HG02798 (cell line): ENCODE measurements at regions not wholly inside any gene's neighbourhood (a gene's known extent, or its start where the extent isn't known, plus 50 kb on each side); places are given as distances from the start of the nearest gene placed in this dataset.
"Not testable (repeated sequence)": the region's sequence is repeated elsewhere in the genome, so short reads cannot be mapped to it uniquely, and the experiment has no call there.

Source experiments
- ATAC-seq: cut with Tn5 transposase; IDR thresholded peaks from one replicate; pipeline ENCODE4 v1.9.1; 2021; ENCODE audit warnings: mild to moderate bottlenecking; ENCODE audit not compliant: unreplicated experiment, poor library complexity

- ATAC-seq = no peak
Observed at GRCh38 chr12:89081719-89082369, 270.5 kb downstream of the DUSP6 start.

DNA sequence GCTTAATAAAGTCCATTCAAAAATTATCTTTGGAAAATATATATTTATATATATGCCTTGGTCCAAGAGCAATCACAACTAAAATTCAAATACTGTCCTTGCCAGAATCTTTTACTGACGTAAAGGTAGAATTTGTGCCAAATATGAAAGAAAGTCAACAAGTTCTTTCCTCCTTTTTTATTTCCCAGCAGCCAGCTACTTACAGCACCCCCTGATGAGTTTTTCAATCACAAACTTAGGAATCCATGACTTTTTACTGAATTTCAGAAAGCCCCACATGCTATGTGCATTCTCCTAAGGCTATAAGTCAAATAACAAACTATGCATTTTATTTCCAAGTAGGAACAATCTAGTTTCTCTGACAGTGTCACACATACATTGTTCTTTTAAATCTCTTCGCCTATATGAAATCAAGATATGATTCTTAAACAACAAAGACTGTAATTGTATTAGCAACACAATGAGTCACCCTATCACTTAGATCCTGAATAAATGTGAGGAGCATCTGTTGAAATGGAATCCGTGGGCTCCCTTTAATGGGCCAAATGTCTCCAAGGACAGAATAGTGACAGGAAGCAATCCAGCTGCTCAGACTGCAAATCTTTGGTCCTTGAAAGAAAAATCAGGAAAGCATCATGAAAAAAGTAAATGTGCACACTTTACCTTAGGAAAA is 271.4 kb downstream of the DUSP6 start:
- no peak for ATAC-seq

DNA sequence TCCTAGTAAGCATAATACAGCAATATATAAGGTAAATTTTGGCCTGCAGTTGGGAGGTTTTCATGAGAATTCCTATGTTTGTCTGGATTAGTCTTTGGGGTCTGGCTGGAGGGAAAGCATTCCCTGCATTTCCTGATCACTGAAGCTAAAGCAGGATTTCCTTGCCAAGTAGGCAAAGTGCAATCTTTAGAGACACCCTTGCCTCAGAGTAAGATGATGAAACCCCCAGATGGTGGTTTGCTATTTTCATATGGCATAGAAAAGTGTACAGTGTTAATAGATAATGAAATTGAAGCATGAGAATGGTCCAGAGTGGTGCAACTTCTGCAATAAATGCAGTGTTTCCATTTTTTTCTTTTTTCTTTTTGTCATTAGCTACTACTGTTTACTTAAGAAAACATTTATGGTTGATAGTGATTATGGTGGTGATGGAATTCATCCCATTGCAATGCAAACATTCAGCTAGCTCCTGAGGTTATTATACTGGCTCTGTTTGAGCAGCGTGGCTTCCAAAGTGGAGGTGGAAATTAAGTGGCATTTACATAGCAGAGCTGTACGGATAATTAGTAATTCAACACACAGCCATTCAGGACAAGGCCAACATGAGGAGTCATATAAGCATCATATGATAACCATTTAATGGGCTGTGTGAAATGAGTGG is 276.3 kb downstream of the DUSP6 start:
- ATAC-seq = no peak

DNA sequence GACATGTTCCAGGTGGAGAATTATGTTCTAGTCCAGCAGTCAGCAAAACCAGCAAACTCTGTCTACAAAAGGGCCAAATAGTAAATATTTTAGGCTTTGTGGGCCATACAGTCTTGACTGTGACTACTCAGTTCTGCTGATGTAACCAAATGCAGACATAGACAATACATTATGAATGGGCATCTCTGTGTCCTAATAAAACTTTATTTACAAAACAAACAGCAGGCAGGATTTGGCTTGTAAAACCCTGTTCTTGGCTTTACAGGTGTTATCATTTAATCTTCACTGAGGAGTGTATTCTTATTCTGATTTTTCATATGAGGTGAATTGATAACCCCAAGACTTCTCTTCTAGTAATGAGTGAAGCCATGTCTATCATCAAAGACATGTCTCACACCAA is 278.6 kb downstream of the DUSP6 start:
- ATAC-seq = no peak

GRCh38 chr12:89073027-89073398 is 279.3 kb downstream of the DUSP6 start:
- no peak for ATAC-seq

GRCh38 chr12:89072294-89073026 is 279.8 kb downstream of the DUSP6 start:
- no peak for ATAC-seq

- ATAC-seq = no peak
Observed at GRCh38 chr12:89070603-89071002, 281.7 kb downstream of the DUSP6 start.

GRCh38 chr12:89069431-89069830 is 282.9 kb downstream of the DUSP6 start:
- no peak for ATAC-seq

DNA sequence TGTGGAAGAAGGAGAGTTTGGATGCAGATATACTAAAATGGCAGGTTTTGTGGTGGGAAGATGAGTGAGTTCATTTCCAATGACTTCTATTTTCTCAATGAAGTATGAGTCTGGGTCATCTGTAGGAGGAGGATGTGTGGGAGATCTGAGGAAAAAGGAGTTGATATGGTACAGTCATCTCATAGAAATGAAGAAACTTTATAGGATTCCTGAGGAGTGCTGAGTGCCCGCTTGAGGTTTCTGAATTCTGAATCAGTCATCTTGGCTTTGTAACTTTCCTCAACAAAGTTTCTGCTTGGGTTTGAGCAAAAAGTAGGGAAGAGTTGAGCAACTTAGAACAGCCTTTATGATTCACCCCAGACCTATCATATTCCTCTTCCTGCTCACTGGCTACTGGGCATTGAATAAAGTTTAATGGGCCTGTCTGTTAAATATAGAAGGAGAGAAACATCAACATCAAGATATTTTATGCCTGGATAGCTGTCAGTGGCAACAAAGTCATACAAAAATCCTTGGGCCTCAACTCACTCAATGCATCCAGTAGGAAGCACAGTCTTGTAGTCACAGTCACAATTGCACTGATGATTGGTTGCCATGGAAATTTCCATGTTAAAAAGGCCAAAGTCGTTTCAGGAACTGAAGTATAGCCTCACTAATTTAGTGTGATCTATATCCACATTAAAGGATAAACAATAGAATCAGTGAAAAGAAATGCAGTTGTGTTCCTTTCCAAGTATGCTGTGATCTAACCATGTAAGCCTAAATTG is 284.7 kb downstream of the DUSP6 start:
- no peak for ATAC-seq

DNA sequence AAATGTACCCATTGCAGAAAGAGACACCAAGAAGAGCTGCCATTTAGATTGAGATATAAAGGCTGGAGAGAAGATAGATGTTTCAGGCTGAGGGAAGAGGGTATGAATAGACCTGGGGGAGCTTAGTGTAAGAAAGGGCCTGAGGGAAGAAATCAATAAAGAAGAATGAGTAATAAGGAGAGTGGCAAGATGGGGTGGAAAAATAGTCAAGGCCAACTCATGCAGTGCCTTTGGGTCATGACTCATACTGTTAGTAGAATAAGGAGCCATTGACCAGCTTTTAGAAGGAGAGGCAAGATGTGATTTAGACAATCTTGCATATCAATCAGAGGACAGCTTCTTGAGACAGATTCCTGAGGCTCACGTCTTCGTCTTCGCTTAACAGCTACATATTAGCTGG is 287.5 kb downstream of the DUSP6 start:
- no peak for ATAC-seq

- ATAC-seq = no peak
Observed at GRCh38 chr12:89064151-89064550, 288.1 kb downstream of the DUSP6 start.

GRCh38 chr12:89062996-89063395 is 289.3 kb downstream of the DUSP6 start:
- ATAC-seq = no peak

- ATAC-seq = no peak
Observed at GRCh38 chr12:89059721-89060541, 292.4 kb downstream of the DUSP6 start.

DNA sequence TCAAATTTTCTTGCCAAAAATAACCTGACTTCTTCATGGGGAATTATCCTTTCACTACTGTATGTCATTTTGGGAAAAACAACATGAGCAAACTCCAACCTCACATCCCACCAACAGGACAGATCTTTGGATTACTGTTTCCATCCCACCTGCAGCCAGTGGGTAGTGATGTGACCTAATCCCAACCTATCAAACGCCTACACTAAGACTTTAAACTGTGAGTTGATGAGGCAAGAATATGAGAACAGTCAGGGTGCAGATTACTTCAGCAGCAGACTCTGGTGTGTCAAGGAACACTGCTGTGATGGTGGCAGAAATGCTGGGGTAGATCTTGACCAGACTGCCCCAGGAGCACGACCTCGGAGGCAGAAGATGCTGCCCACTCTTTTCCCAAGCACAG is 293.2 kb downstream of the DUSP6 start:
- no peak for ATAC-seq

- ATAC-seq = no peak
Observed at GRCh38 chr12:89058402-89058801, 293.9 kb downstream of the DUSP6 start.

GRCh38 chr12:89053817-89054216 is 298.5 kb downstream of the DUSP6 start:
- ATAC-seq = not testable (repeated sequence)

DNA sequence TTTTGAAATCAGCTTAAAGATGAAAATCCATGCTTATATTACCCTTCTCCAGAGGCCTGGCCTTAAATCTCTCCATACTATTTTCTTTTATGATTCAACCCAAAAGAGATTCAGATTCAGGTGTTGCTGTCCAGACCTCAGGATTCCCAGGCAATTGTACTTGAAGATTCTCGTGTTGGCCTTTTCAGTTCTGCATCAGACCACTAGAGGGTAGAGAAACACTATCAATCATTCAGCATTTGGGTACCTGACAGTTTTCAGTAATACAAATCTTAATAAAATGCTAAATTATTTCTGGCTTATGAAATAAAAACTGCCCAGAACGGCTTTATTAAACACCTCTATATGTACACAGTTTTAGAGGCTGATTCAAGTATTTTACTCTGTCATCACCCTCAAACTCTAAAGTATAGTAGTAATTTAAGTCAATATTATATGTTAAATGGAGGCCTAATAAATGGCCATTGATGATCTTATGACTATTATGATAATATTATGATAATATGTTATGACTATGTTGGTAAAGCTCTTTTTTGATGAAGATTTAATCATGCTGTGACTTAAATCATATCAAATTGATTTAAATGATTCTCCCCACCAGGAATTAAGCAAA is 301.1 kb downstream of the DUSP6 start:
- peak; percentile 76 for ATAC-seq

- no peak for ATAC-seq
Observed at GRCh38 chr12:89047856-89048418, 304.4 kb downstream of the DUSP6 start.

DNA sequence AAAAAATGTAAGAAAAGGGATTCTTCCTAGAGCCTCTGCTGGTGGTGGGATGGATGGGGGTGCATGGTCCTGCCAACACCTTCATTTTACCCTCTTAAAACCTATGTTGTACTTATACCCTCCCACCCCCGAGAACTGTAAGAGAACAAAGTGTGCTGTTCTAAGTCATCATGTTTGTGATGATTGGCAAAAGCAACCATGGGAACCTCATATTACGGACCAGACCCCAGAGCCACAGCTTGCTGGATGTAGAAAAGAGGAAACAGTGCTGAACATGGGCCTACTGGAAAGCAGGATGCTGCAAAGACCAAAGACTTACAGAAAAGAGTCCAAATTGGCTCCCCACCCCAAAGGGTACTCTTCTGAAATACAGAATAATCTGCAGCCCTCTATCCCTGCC is 311.2 kb downstream of the DUSP6 start:
- ATAC-seq = no peak
